AG04449 (cell line): ENCODE measurements at regions not wholly inside any gene's neighbourhood (a gene's known extent, or its start where the extent isn't known, plus 50 kb on each side); places are given as distances from the start of the nearest gene placed in this dataset.

ENCODE experiments used
- CTCF ChIA-PET: fragments of 350-600 bp; formaldehyde crosslinking; extraction: SDS; loops from one replicate; lab custom pipeline; 2021; ENCODE audit warnings: antibody characterized with exemption; lab: Yijun Ruan, JAX
- POLR2A ChIA-PET: fragments of 400-600, 350-600 bp; formaldehyde crosslinking; extraction: SDS; loops from one replicate; lab custom pipeline; 2020; ENCODE audit warnings: antibody characterized with exemption, inconsistent platforms; lab: Yijun Ruan, JAX
- DNase-seq: peaks from one replicate; pipeline ENCODE4 v3.0.0-alpha.2; 2010; ENCODE audit warnings: low read depth, low spot score
- H3K4me3 ChIP-seq: 2 replicates; pipeline ENCODE4 v1.5.1; 2011; ENCODE audit warnings: low read depth, mild to moderate bottlenecking, control low read depth, low read length
- CTCF ChIP-seq: IDR thresholded peaks from one replicate; pipeline ENCODE4 v1.5.1; 2011; ENCODE audit warnings: mild to moderate bottlenecking, moderate library complexity, low read length, control low read depth, inconsistent platforms; ENCODE audit not compliant: insufficient read depth; ENCODE audit errors: missing control alignments

- ChIA-PET CTCF (no interaction called here), POLR2A (no interaction called here)
- TF ChIP-seq CTCF: no peak
- H3K4me3 ChIP-seq: no peak overlapping the region
- DNase-seq: no peak
Observed at GRCh38 chr10:47112612-47113011, 187.4 kb upstream of the GDF10 start.

- TF ChIP-seq CTCF: no peak
- POLR2A ChIA-PET: no interaction called here
- no peak for DNase-seq
- CTCF ChIA-PET: interaction anchor here (1.4 kb wide), 1 partner anchor 10 kb away, joined by 4 read pairs; no protein-coding TSS in a partner anchor
- no peak overlapping the region for H3K4me3 ChIP-seq
Observed at GRCh38 chr10:47113907-47114500, 186.0 kb upstream of the GDF10 start.

- ChIA-PET POLR2A (no interaction called here), CTCF (interaction anchor here (1.4 kb wide), 1 partner anchor 11 kb away, joined by 4 read pairs; no protein-coding TSS in a partner anchor)
- no peak for DNase-seq
- H3K4me3 ChIP-seq: no peak overlapping the region
- no peak for TF ChIP-seq CTCF
Observed at GRCh38 chr10:47114680-47115186, 185.3 kb upstream of the GDF10 start.

GRCh38 chr10:47115322-47115721 lies 184.7 kb upstream of the GDF10 start:
- ChIA-PET POLR2A (no interaction called here), CTCF (no interaction called here)
- no peak overlapping the region for H3K4me3 ChIP-seq
- no peak for DNase-seq
- TF ChIP-seq CTCF: no peak

GRCh38 chr10:47116445-47116844 lies 183.6 kb upstream of the GDF10 start:
- CTCF ChIA-PET: no interaction called here
- TF ChIP-seq CTCF: no peak
- no peak overlapping the region for H3K4me3 ChIP-seq
- no peak for DNase-seq
- POLR2A ChIA-PET: no interaction called here

GRCh38 chr10:47118326-47118725 lies 181.7 kb upstream of the GDF10 start:
- DNase-seq: no peak
- H3K4me3 ChIP-seq: no peak overlapping the region
- ChIA-PET CTCF (no interaction called here), POLR2A (no interaction called here)
- TF ChIP-seq CTCF: no peak
